ENCODE measurements at regions not wholly inside any gene's neighbourhood (a gene's known extent, or its start where the extent isn't known, plus 50 kb on each side); places are given as distances from the start of the nearest gene placed in this dataset.

DNA sequence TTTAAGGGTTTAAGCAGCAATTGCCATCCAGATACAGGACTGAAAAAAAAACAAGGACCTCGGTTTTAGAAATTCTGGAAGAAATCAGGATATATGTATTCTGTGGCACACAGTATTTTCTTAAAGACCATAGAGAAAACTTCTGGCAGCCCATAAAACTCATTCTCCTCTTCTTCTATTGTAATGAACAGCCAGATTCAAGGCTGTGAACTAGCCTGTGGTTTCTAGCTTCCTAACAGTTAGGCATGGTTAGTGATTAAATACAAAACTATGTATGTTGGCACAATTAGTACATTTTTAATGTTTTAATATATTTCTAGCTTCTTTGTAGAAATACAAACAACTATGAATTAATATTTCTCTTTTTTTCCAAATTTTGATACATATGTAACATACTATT lies 555.7 kb downstream of the DSC3 start:
- no peak for DNase-seq (ENCODE audit: low spot score)
- TF ChIP-seq, protein P1, sequence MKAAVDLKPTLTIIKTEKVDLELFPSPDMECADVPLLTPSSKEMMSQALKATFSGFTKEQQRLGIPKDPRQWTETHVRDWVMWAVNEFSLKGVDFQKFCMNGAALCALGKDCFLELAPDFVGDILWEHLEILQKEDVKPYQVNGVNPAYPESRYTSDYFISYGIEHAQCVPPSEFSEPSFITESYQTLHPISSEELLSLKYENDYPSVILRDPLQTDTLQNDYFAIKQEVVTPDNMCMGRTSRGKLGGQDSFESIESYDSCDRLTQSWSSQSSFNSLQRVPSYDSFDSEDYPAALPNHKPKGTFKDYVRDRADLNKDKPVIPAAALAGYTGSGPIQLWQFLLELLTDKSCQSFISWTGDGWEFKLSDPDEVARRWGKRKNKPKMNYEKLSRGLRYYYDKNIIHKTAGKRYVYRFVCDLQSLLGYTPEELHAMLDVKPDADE (CRISPR knock-in tag; IDR thresholded peaks at IDR 0.05), result no peak
- TF ChIP-seq ZNF790 (CRISPR knock-in tag; IDR thresholded peaks at IDR 0.05; ENCODE audit: borderline replicate concordance) (no peak), TCF7 (IDR thresholded peaks at IDR 0.05; ENCODE audit: low read depth) (no peak), FOSL1 (CRISPR knock-in tag; IDR thresholded peaks at IDR 0.05; ENCODE audit: borderline replicate concordance) (no peak), MBNL3 (CRISPR knock-in tag; conservative IDR thresholded peaks at IDR 0.05) (no peak), ZNF343 (CRISPR knock-in tag; IDR thresholded peaks at IDR 0.05) (no peak)
- TF ChIP-seq, protein P2, sequence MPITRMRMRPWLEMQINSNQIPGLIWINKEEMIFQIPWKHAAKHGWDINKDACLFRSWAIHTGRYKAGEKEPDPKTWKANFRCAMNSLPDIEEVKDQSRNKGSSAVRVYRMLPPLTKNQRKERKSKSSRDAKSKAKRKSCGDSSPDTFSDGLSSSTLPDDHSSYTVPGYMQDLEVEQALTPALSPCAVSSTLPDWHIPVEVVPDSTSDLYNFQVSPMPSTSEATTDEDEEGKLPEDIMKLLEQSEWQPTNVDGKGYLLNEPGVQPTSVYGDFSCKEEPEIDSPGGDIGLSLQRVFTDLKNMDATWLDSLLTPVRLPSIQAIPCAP (CRISPR knock-in tag; IDR thresholded peaks at IDR 0.05; ENCODE audit: low read depth), result no peak
- no peak for FAIRE-seq
- Histone ChIP-seq H3K9ac (ENCODE audit: insufficient read depth, low read depth, low read length) (no peak overlapping the region), H3K27me3 (ENCODE audit: control insufficient read depth in 1 of 2, insufficient read depth in 2 of 2, low read length in 2 of 2) (no peaks in the 10 kb centered on the region), H3K9me3 (ENCODE audit: low read length) (no peaks in the 10 kb centered on the region), H3K4me3 (replicated peaks in 1 of 3; ENCODE audit: insufficient read depth in 1 of 3, low read depth in 2 of 3, low read length in 3 of 3) (no peak overlapping the region), H3K79me2 (ENCODE audit: insufficient read depth, low read length) (no peaks in the 10 kb centered on the region), H4K20me1 (ENCODE audit: insufficient read depth, low read length) (no peaks in the 10 kb centered on the region), H3K36me3 (replicated peaks in 1 of 2; ENCODE audit: control insufficient read depth in 1 of 2, insufficient read depth in 2 of 2, low read length in 2 of 2) (no peaks in the 10 kb centered on the region), H3K27ac (ENCODE audit: extremely low read length, insufficient read depth, low read length) (no peak overlapping the region), H3K4me1 (ENCODE audit: insufficient read depth, low read length) (no peaks in the 10 kb centered on the region), H3K4me2 (ENCODE audit: low read depth, low read length) (no peak overlapping the region), H2AFZ (ENCODE audit: low read length) (no peak overlapping the region)
- ATAC-seq, result no peak
- in situ Hi-C loops (cut with HindIII; ENCODE audit: extremely low pct_ligation_motif_present, low pct_unique_long_range_greater_than_20kb), result no loop called here
- 0% methylated on average over 1 of the region's 1 CpG for WGBS (ENCODE audit: low lambda C conversion rate)
- no TSS peak for BruUV-seq (replicated peaks)
- ChIA-PET CTCF (ENCODE audit: low intra/inter-chr PET ratio, low total read pairs) (no interaction called here), POLR2A (no interaction called here)
- intact Hi-C loops (cut with micrococcal nuclease; ENCODE audit: unreplicated experiment), result no loop called here

DNA sequence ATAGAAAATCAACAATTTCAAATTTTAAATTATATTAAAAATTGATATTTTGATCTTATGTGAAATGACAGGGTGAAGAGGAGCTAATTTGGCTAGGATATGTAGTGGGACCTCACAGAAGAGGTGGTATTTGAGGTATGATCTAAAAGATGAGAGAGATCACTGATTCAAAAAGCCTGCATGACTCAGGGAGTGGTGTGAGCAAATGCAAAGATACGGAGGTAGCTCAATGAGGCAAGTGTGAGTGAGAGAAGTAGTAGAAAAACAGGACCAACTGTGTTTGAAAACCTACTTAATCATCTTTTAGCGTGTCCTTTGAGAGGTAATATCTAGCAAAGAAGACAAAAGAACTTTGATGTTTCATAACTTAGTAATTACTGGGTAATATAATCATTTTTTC lies 557.5 kb downstream of the DSC3 start:
- Histone ChIP-seq H3K36me3 (replicated peaks in 1 of 2; ENCODE audit: control insufficient read depth in 1 of 2, insufficient read depth in 2 of 2, low read length in 2 of 2) (no peaks in the 10 kb centered on the region), H3K4me1 (ENCODE audit: insufficient read depth, low read length) (no peaks in the 10 kb centered on the region), H3K4me3 (replicated peaks in 1 of 3; ENCODE audit: insufficient read depth in 1 of 3, low read depth in 2 of 3, low read length in 3 of 3) (no peak overlapping the region), H3K27ac (ENCODE audit: extremely low read length, insufficient read depth, low read length) (no peak overlapping the region), H3K9ac (ENCODE audit: insufficient read depth, low read depth, low read length) (no peak overlapping the region), H3K79me2 (ENCODE audit: insufficient read depth, low read length) (no peaks in the 10 kb centered on the region), H3K4me2 (ENCODE audit: low read depth, low read length) (no peak overlapping the region), H3K27me3 (ENCODE audit: control insufficient read depth in 1 of 2, insufficient read depth in 2 of 2, low read length in 2 of 2) (no peaks in the 10 kb centered on the region), H4K20me1 (ENCODE audit: insufficient read depth, low read length) (no peaks in the 10 kb centered on the region), H3K9me3 (ENCODE audit: low read length) (no peaks in the 10 kb centered on the region), H2AFZ (ENCODE audit: low read length) (no peak overlapping the region)
- 2% methylated on average over 2 of the region's 2 CpGs for WGBS (ENCODE audit: low lambda C conversion rate)
- CTCF ChIA-PET (ENCODE audit: low intra/inter-chr PET ratio, low total read pairs), result no interaction called here
- DNase-seq (ENCODE audit: low spot score) (no peak), FAIRE-seq (no peak), ATAC-seq (no peak)
- in situ Hi-C loops (cut with HindIII; ENCODE audit: extremely low pct_ligation_motif_present, low pct_unique_long_range_greater_than_20kb), result no loop called here
- no TSS peak for BruUV-seq (replicated peaks)
- intact Hi-C loops (cut with micrococcal nuclease; ENCODE audit: unreplicated experiment), result no loop called here
- POLR2A ChIA-PET, result no interaction called here
- no peak for TF ChIP-seq ZNF34 (CRISPR knock-in tag; IDR thresholded peaks at IDR 0.05; ENCODE audit: borderline replicate concordance)
- no peak for TF ChIP-seq SATB2 (CRISPR knock-in tag; IDR thresholded peaks at IDR 0.05)
- TF ChIP-seq ZNF224 (CRISPR knock-in tag; IDR thresholded peaks at IDR 0.05), result no peak
- no peak for TF ChIP-seq ZKSCAN8 (CRISPR knock-in tag; IDR thresholded peaks at IDR 0.05; ENCODE audit: borderline replicate concordance)
